GM12878 (cell line): ENCODE measurements at regions not wholly inside any gene's neighbourhood (a gene's known extent, or its start where the extent isn't known, plus 50 kb on each side); places are given as distances from the start of the nearest gene placed in this dataset.

Experiments
- CTCF ChIP-seq, 3 experiments: IDR thresholded peaks in 2 of 3; conservative IDR thresholded peaks in 1 of 3; 2 replicates each; pipeline ENCODE4 v1.5.1; 2011; ENCODE audit warnings: low read depth in 3 of 3, low read length in 3 of 3, mild to moderate bottlenecking in 3 of 3, control low read depth in 2 of 3, moderate library complexity in 2 of 3, inconsistent platforms in 1 of 3, mixed read lengths in 1 of 3; ENCODE audit not compliant: control insufficient read depth in 2 of 3, insufficient read depth in 1 of 3; ENCODE audit errors: extremely low read depth in 1 of 3
- ELK1 ChIP-seq: IDR thresholded peaks from 2 replicates; pipeline ENCODE4 v1.6.1; 2012; ENCODE audit warnings: low read depth, low read length, improper control_type of control experiment
- MYC ChIP-seq: IDR thresholded peaks from 2 replicates; pipeline ENCODE4 v1.6.1; 2011; ENCODE audit warnings: mild to moderate bottlenecking, low read length, moderate library complexity, inconsistent platforms; ENCODE audit not compliant: insufficient read depth, insufficient replicate concordance, insufficient read length, severe bottlenecking
- POLR2A ChIP-seq: IDR thresholded peaks from 2 replicates; pipeline ENCODE4 v1.6.1; 2011; ENCODE audit warnings: low read depth, mild to moderate bottlenecking, low read length
- TAF1 ChIP-seq: IDR thresholded peaks from 2 replicates; pipeline ENCODE4 v1.6.1; 2011; ENCODE audit warnings: mild to moderate bottlenecking, low read depth, low read length, borderline replicate concordance

GRCh38 chr12:16828891-16829290 lies 222.9 kb upstream of the LMO3 start:
- TF ChIP-seq MYC (no peak), CTCF (IDR thresholded peaks at IDR 0.05 in 2 of 3, conservative IDR thresholded peaks at IDR 0.05 in 1 of 3; ENCODE audit: control insufficient read depth in 2 of 3, extremely low read depth in 1 of 3, insufficient read depth in 1 of 3, low read depth in 3 of 3, low read length in 3 of 3) (no peak), ELK1 (no peak), POLR2A (no peak), TAF1 (no peak)
